HL-60 (cell line): ENCODE measurements at regions not wholly inside any gene's neighbourhood (a gene's known extent, or its start where the extent isn't known, plus 50 kb on each side); places are given as distances from the start of the nearest gene placed in this dataset.

Source experiments
- POLR2AphosphoS5 ChIP-seq: IDR thresholded peaks from 2 replicates; pipeline ENCODE4 v1.6.1; 2012; ENCODE audit warnings: low read depth
- TF ChIP-seq, protein P1 (sequence below): IDR thresholded peaks from one replicate; pipeline ENCODE4 v1.5.1; 2011; ENCODE audit warnings: low read length, control low read depth, inconsistent platforms; ENCODE audit not compliant: insufficient read depth

DNA sequence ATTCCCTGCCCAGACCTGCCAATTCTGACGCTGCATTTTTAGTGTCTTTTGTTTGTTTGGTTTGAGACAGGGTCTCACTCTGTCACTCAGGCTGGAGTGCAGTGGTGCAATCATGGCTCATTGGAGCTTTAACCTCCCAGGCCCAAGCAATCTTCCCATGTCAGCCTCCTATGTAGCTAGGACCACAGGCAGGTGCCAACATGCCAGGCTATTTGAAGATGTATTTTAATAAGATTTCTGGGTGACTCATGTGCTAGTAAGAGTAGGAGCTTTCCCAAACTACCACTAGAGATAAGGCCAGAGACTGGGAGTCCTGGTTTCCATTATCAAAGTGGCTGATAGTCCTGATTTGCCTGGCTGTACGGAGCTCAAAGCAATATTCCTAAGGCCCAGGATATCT is 693.3 kb downstream of the MED13L start:
- TF ChIP-seq, protein P1, sequence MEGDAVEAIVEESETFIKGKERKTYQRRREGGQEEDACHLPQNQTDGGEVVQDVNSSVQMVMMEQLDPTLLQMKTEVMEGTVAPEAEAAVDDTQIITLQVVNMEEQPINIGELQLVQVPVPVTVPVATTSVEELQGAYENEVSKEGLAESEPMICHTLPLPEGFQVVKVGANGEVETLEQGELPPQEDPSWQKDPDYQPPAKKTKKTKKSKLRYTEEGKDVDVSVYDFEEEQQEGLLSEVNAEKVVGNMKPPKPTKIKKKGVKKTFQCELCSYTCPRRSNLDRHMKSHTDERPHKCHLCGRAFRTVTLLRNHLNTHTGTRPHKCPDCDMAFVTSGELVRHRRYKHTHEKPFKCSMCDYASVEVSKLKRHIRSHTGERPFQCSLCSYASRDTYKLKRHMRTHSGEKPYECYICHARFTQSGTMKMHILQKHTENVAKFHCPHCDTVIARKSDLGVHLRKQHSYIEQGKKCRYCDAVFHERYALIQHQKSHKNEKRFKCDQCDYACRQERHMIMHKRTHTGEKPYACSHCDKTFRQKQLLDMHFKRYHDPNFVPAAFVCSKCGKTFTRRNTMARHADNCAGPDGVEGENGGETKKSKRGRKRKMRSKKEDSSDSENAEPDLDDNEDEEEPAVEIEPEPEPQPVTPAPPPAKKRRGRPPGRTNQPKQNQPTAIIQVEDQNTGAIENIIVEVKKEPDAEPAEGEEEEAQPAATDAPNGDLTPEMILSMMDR, result no peak
- TF ChIP-seq POLR2AphosphoS5, result no peak
